Glutamatergic neuron (in vitro differentiated cells): ENCODE measurements at regions not wholly inside any gene's neighbourhood (a gene's known extent, or its start where the extent isn't known, plus 50 kb on each side); places are given as distances from the start of the nearest gene placed in this dataset.

Experiments used
- DNase-seq: peaks from one replicate; pipeline ENCODE4 v3.0.0; 2022
- H3K27ac Mint-ChIP-seq: one replicate; pipeline ENCODE4 v1.8.0; 2020; ENCODE audit warnings: mild to moderate bottlenecking, mixed read lengths, inconsistent platforms; ENCODE audit not compliant: unreplicated experiment
- H3K27me3 Mint-ChIP-seq: one replicate; pipeline ENCODE4 v1.8.0; 2020; ENCODE audit warnings: mild to moderate bottlenecking, moderate library complexity, mixed read lengths, inconsistent platforms; ENCODE audit not compliant: unreplicated experiment
- H3K36me3 Mint-ChIP-seq: one replicate; pipeline ENCODE4 v1.8.0; 2020; ENCODE audit warnings: mild to moderate bottlenecking, mixed read lengths, inconsistent platforms; ENCODE audit not compliant: unreplicated experiment
- H3K4me1 Mint-ChIP-seq: one replicate; pipeline ENCODE4 v1.8.0; 2020; ENCODE audit warnings: mild to moderate bottlenecking, low read depth, mixed read lengths, inconsistent platforms; ENCODE audit not compliant: unreplicated experiment
- H3K4me3 Mint-ChIP-seq: one replicate; pipeline ENCODE4 v1.8.0; 2020; ENCODE audit warnings: mild to moderate bottlenecking, mixed read lengths, inconsistent platforms; ENCODE audit not compliant: unreplicated experiment
- H3K9me3 Mint-ChIP-seq: one replicate; pipeline ENCODE4 v1.8.0; 2020; ENCODE audit warnings: mild to moderate bottlenecking, moderate library complexity, mixed read lengths, inconsistent platforms; ENCODE audit not compliant: unreplicated experiment
- CTCF ChIP-seq: fragments of 200-600 bp; sonication (generic); IDR thresholded peaks from one replicate; pipeline ENCODE4 v1.5.0; 2021; ENCODE audit not compliant: partially characterized antibody, unreplicated experiment

DNA sequence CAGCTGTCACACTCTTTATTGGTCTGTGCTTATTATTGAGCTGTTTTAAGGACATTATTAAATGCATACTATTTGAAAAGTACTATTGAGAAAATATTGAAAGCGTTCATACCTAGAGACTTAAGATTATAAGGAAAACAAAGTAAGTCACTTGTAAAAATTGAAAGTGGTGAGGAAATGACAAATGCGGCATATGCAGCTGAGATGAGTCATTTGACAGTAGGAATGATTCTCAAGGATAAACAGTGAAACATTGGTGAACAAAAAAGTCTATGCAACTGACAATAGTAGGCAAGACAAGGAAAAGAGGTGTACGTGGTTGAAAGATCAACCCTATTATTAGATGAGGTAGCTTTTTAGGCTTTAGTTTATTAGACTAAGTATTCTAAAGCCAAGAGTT is 82.6 kb upstream of the MAP10 start:
- DNase-seq = no peak
- no peak for TF ChIP-seq CTCF
- no peaks in the 10 kb centered on the region for H3K9me3 Mint-ChIP-seq
- peaks cover 4% of the 10 kb centered on the region for H3K27me3 Mint-ChIP-seq
- peaks cover 8% of the 10 kb centered on the region for H3K36me3 Mint-ChIP-seq
- H3K4me1 Mint-ChIP-seq = no peaks in the 10 kb centered on the region
- H3K27ac Mint-ChIP-seq = no peak overlapping the region
- H3K4me3 Mint-ChIP-seq = no peak overlapping the region

DNA sequence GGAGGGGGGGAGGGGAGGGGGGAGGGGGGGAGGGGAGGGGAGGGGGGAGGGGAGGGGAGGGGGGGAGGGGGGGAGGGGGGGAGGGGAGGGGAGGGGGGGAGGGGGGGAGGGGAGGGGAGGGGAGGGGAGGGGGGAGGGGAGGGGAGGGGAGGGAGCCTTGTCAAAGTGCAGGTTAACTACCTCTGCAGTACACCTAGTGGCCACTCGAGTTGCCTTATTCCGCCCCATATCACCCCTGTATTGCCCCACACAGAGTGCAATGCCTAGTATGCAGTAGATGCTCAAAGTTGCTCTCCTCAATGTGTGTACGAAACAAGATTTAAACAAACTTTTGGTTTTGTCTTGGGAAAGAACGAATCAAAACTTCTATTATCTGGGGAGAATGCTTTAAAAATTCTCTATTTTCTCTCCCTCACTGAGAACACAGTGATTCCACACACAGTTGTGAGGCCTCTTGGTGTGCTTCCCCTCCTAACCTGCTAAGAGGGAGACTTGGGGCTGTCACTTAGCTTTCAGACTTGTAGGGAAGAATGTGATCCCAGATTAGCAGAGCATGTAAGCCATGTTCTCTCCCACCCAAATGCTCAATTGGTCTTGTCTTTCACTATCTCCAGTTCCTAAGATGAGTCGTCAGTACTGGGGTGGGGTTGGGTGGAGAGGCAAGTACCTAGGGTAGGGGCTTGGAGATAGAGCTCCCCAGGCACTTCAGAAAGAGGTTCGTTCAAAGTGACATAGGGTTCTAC is 79.7 kb upstream of the MAP10 start:
- peaks cover 3% of the 10 kb centered on the region for H3K9me3 Mint-ChIP-seq

DNA sequence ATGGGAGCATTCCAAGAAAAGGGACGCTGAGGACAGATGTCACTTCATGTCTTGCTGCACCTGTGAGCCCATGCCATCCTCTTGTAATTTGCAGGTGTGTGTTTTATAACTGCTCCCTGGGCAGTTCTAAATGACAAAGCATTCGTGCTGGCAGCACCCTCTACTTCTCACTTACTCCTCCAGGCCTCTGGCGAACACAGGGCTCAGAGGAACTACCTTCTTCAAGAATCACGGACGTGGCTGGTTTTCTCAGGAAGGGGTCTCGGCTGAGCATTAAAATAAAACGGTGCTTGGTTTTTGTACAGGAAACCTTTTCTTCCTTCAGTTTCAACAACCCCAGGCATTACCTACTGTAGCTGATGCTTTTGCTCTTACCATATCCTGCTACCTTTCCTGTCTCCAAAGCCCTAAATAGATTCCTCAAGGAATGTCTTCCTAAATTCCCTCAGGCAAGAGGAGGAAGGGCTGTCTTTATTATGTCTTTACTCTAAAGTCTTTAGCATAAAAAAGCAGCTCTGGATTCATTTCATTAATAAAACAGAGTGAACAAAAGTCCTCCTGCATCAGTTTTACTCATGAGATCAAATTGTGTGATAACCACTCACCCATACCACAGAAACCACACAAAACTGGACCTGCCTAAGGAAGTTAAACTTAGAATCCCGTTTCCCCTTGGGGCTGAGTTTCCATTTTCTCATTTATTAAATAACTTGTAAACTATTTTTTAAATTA is 79.0 kb upstream of the MAP10 start:
- Mint-ChIP-seq H3K27ac (no peak overlapping the region), H3K4me1 (no peaks in the 10 kb centered on the region)

More for the DNA sequence above, 79.7 kb upstream of the MAP10 start:
- Mint-ChIP-seq H3K4me3 (no peak overlapping the region), H3K36me3 (peaks cover 3% of the 10 kb centered on the region), H3K27me3 (peaks cover 3% of the 10 kb centered on the region), H3K4me1 (no peaks in the 10 kb centered on the region), H3K27ac (no peak overlapping the region)
- no peak for TF ChIP-seq CTCF
- DNase-seq = no peak

DNA sequence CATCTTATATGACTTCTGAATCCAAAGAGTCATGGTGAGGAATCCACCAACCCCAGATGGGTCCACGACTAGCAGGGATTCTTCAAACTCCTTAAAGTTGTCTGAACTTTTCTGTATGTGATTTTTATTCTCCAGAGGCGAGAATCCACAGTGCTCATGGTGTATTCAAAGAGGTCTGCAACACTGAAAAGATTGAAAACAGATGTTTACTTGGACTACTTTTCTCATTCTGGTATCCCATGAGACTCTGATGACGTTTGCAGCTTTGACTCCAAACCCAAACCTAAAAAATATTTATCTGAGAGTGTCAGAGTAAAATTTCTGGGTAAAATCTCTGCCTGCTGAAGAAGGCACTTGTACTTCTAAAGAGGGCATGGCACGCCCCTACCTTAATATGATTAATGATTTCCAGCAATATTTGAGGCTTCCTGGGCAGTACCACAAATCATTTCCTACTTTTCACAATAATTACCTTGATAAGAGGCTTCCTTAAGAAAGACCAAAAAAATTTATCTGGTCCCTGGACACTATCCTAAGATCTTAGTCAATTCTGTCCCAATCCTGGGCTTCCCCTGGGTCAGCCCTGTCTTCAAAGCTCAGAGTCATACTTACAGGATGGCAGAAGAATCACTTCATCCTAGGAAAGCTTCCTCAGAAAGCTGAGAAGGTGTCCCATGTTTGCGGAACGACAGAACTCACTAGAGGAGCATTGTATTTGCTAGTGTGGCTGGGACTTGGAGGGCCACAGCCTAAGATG is 76.5 kb upstream of the MAP10 start:
- no peak for TF ChIP-seq CTCF
- Mint-ChIP-seq H3K27me3 (peaks cover 3% of the 10 kb centered on the region), H3K27ac (no peak overlapping the region), H3K36me3 (peaks cover 6% of the 10 kb centered on the region), H3K4me1 (no peaks in the 10 kb centered on the region), H3K9me3 (peaks cover 3% of the 10 kb centered on the region), H3K4me3 (no peak overlapping the region)
- no peak for DNase-seq

More for the DNA sequence above, 79.0 kb upstream of the MAP10 start:
- no peak for TF ChIP-seq CTCF
- DNase-seq = no peak
- Mint-ChIP-seq H3K36me3 (peaks cover 6% of the 10 kb centered on the region), H3K4me3 (no peak overlapping the region), H3K27me3 (peaks cover 3% of the 10 kb centered on the region), H3K9me3 (peaks cover 3% of the 10 kb centered on the region)
